Endothelial cell of umbilical vein (primary cell): ENCODE measurements at regions not wholly inside any gene's neighbourhood (a gene's known extent, or its start where the extent isn't known, plus 50 kb on each side); places are given as distances from the start of the nearest gene placed in this dataset.

Experiments used
- BruUV-seq: library from RNA; stranded (reverse); fragments of 400-500 nt; replicated peaks from 2 replicates; lab custom pipeline; 2021; lab: Mats Ljungman, UMichigan
- CTCF ChIA-PET: fragments of 300-600, 350-600 bp; sonication (Branson Sonifier 250); formaldehyde crosslinking; loops from one replicate; lab custom pipeline; 2021; ENCODE audit warnings: antibody characterized with exemption, inconsistent platforms; lab: Charles Lee
- POLR2A ChIA-PET: fragments of 300-600, 350-600 bp; sonication (Branson Sonifier 250); formaldehyde crosslinking; loops from one replicate; lab custom pipeline; 2021; ENCODE audit warnings: antibody characterized with exemption, inconsistent platforms; lab: Charles Lee
- DNase-seq: peaks from one replicate; pipeline ENCODE4 v3.0.0-alpha.2; 2011; ENCODE audit warnings: low read depth, low spot score
- FAIRE-seq: peaks from 2 replicates; lab custom pipeline; 2011; peaks lifted over from hg19 to GRCh38; lab: Jason Lieb, UNC
- H2AFZ ChIP-seq: 2 replicates; pipeline ENCODE4 v1.6.0; 2012; ENCODE audit warnings: low read depth, low read length, control low read depth, inconsistent platforms
- H3K27ac ChIP-seq: 2 replicates; pipeline ENCODE4 v1.5.1; 2011; ENCODE audit warnings: low read depth, mild to moderate bottlenecking, control low read depth, low read length, moderate library complexity; ENCODE audit not compliant: insufficient read depth
- H3K27me3 ChIP-seq, 2 experiments: 2 replicates each; pipeline versions ENCODE4 v1.6.0 to v1.6.1; 2011; ENCODE audit warnings: low read length in 2 of 2, mixed read lengths in 1 of 2; ENCODE audit not compliant: control insufficient read depth in 2 of 2, insufficient read depth in 2 of 2
- H3K36me3 ChIP-seq, 2 experiments: 2 replicates in 1 of 2; 3 replicates in 1 of 2; pipeline ENCODE4 v1.5.1; 2011; ENCODE audit warnings: low read length in 2 of 2, mild to moderate bottlenecking in 1 of 2, moderate library complexity in 1 of 2; ENCODE audit not compliant: control insufficient read depth in 2 of 2, insufficient read depth in 2 of 2; ENCODE audit errors: extremely low read depth in 1 of 2
- H3K4me1 ChIP-seq: 3 replicates; pipeline ENCODE4 v1.5.1; 2011; ENCODE audit warnings: mild to moderate bottlenecking, low read length; ENCODE audit not compliant: control insufficient read depth, insufficient read depth; ENCODE audit errors: extremely low read depth
- H3K4me2 ChIP-seq: 2 replicates; pipeline ENCODE4 v1.6.1; 2011; ENCODE audit warnings: low read length, control low read depth, mixed read lengths; ENCODE audit not compliant: insufficient read depth
- H3K4me3 ChIP-seq, 3 experiments: fragments of 200-600 bp in 1 of 3; sonication (generic), shearing (Covaris generic) in 1 of 3; replicated peaks in 1 of 3; 2 replicates each; pipeline ENCODE4 v1.5.1; 2011 to 2016; ENCODE audit warnings: control low read depth in 3 of 3, low read length in 3 of 3, mild to moderate bottlenecking in 2 of 3, inconsistent platforms in 1 of 3, low read depth in 1 of 3, moderate library complexity in 1 of 3; ENCODE audit not compliant: insufficient read depth in 1 of 3
- H3K79me2 ChIP-seq: 2 replicates; pipeline ENCODE4 v1.6.0; 2012; ENCODE audit warnings: low read length, inconsistent platforms; ENCODE audit not compliant: control insufficient read depth, insufficient read depth
- H3K9ac ChIP-seq: replicated peaks from 2 replicates; pipeline ENCODE3; 2011; ENCODE audit warnings: low read length, control low read depth; ENCODE audit not compliant: insufficient read depth; ENCODE audit errors: extremely low read depth
- H3K9me1 ChIP-seq: replicated peaks from 3 replicates; pipeline ENCODE4 v1.6.0; 2011; ENCODE audit warnings: mild to moderate bottlenecking, low read length; ENCODE audit not compliant: control insufficient read depth, insufficient read depth; ENCODE audit errors: extremely low read depth
- H3K9me3 ChIP-seq: replicated peaks from 2 replicates; pipeline ENCODE4 v1.5.1; 2012; ENCODE audit warnings: low read length, inconsistent platforms; ENCODE audit not compliant: control insufficient read depth, insufficient read depth
- H4K20me1 ChIP-seq: replicated peaks from 2 replicates; pipeline ENCODE3; 2011; ENCODE audit warnings: mild to moderate bottlenecking, low read length; ENCODE audit not compliant: control insufficient read depth, insufficient read depth; ENCODE audit errors: extremely low read depth
- EZH2 ChIP-seq: IDR thresholded peaks from 2 replicates; pipeline ENCODE4 v1.6.1; 2012; ENCODE audit warnings: borderline replicate concordance, low read depth, mild to moderate bottlenecking, moderate library complexity, low read length, inconsistent platforms; ENCODE audit not compliant: severe bottlenecking
- FOS ChIP-seq: IDR thresholded peaks from 2 replicates; pipeline ENCODE4 v1.6.1; 2011; ENCODE audit warnings: mild to moderate bottlenecking, low read length, moderate library complexity, borderline replicate concordance; ENCODE audit not compliant: insufficient read depth
- GATA2 ChIP-seq: IDR thresholded peaks from 2 replicates; pipeline ENCODE4 v1.7.0; 2011; ENCODE audit warnings: low read depth, mild to moderate bottlenecking, moderate library complexity, mixed read lengths, low read length; ENCODE audit not compliant: insufficient read length, insufficient read depth
- JUN ChIP-seq: IDR thresholded peaks from 2 replicates; pipeline ENCODE4 v1.6.1; 2011; ENCODE audit warnings: borderline replicate concordance, low read depth; ENCODE audit not compliant: insufficient read length, insufficient read depth
- MAX ChIP-seq: IDR thresholded peaks from 2 replicates; pipeline ENCODE4 v1.6.1; 2011; ENCODE audit not compliant: insufficient read depth, insufficient read length
- MYC ChIP-seq: IDR thresholded peaks from one replicate; pipeline ENCODE4 v1.6.1; 2011; ENCODE audit warnings: mild to moderate bottlenecking, low read depth, low read length
- POLR2A ChIP-seq: IDR thresholded peaks from 2 replicates; pipeline ENCODE4 v1.6.1; 2012; ENCODE audit warnings: low read depth, mild to moderate bottlenecking, control low read depth, low read length
- POLR2AphosphoS5 ChIP-seq: IDR thresholded peaks from 2 replicates; pipeline ENCODE4 v1.6.1; 2012; ENCODE audit warnings: low read depth, mild to moderate bottlenecking, control low read depth, low read length, moderate library complexity; ENCODE audit not compliant: insufficient read depth
- dilution Hi-C: fragments of 300-500 bp; cut with MboI; formaldehyde crosslinking; loops from one replicate; pipeline ENCODE4 v1.15.0; 2019; ENCODE audit warnings: low sequenced_read_pairs; ENCODE audit not compliant: extremely low pct_ligation_motif_present
- intact Hi-C: fragments of 100-400 bp; cut with micrococcal nuclease; formaldehyde crosslinking; loops from one replicate; pipeline ENCODE4 v1.10.0; 2022
- TF ChIP-seq, protein P1 (sequence below), 2 donors: IDR thresholded peaks; 1 replicate in 1 of 2; 2 replicates in 1 of 2; pipeline ENCODE4 v1.5.1; 2011; ENCODE audit warnings: low read length in 2 of 2, mild to moderate bottlenecking in 2 of 2, moderate library complexity in 2 of 2, control low read depth in 1 of 2, inconsistent platforms in 1 of 2, low read depth in 1 of 2; ENCODE audit not compliant: insufficient read depth in 1 of 2; ENCODE audit errors: extremely low read depth in 1 of 2

DNA sequence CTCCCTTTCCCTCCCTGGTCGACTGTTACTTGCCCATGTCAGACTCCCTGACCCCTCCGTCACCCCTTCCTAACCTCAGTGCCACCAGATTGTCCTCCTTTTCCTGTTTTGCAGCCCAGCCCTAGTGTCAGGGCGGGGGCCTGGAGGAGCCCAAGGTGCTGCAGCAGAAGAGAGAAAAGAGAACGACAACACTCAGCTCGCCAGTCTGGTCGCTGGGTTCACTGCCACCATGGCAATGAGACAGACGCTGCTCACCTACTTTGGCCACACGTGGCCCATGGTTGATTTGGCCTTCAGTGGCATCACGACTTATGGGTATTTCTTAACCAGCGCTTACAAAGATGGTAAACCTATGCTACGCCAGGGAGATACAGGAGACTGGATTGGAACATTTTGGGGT, 108.4 kb upstream of the RMDN2 start:
- Histone ChIP-seq H3K4me1 (no peaks in the 10 kb centered on the region), H3K27ac (no peak overlapping the region), H3K9me3 (no peaks in the 10 kb centered on the region), H3K9me1 (no peaks in the 10 kb centered on the region), H4K20me1 (no peaks in the 10 kb centered on the region), H3K27me3 (no peaks in the 10 kb centered on the region), H3K4me3 (no peak overlapping the region), H3K79me2 (no peaks in the 10 kb centered on the region), H3K9ac (no peak overlapping the region), H2AFZ (no peak overlapping the region), H3K4me2 (no peak overlapping the region), H3K36me3 (no peaks in the 10 kb centered on the region)
- ChIA-PET CTCF (interaction anchor here (0.9 kb wide), 1 partner anchor 421 kb away, joined by 3 read pairs; no protein-coding TSS in a partner anchor), POLR2A (no interaction called here)
- DNase-seq: no peak
- TF ChIP-seq, protein P1, sequence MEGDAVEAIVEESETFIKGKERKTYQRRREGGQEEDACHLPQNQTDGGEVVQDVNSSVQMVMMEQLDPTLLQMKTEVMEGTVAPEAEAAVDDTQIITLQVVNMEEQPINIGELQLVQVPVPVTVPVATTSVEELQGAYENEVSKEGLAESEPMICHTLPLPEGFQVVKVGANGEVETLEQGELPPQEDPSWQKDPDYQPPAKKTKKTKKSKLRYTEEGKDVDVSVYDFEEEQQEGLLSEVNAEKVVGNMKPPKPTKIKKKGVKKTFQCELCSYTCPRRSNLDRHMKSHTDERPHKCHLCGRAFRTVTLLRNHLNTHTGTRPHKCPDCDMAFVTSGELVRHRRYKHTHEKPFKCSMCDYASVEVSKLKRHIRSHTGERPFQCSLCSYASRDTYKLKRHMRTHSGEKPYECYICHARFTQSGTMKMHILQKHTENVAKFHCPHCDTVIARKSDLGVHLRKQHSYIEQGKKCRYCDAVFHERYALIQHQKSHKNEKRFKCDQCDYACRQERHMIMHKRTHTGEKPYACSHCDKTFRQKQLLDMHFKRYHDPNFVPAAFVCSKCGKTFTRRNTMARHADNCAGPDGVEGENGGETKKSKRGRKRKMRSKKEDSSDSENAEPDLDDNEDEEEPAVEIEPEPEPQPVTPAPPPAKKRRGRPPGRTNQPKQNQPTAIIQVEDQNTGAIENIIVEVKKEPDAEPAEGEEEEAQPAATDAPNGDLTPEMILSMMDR (IDR thresholded peaks at IDR 0.05; ENCODE audit: extremely low read depth in 1 of 2, insufficient read depth in 1 of 2, low read depth in 1 of 2, low read length in 2 of 2): no peak
- TF ChIP-seq POLR2A (no peak), JUN (no peak), GATA2 (no peak), FOS (no peak), MYC (no peak), MAX (no peak), EZH2 (no peak), POLR2AphosphoS5 (no peak)
- no TSS peak for BruUV-seq
- dilution Hi-C loops: no loop called here
- intact Hi-C loops: no loop called here
- no peak for FAIRE-seq
